GM21367 (cell line): ENCODE measurements at regions not wholly inside any gene's neighbourhood (a gene's known extent, or its start where the extent isn't known, plus 50 kb on each side); places are given as distances from the start of the nearest gene placed in this dataset.

ENCODE experiments used
- ATAC-seq: cut with Tn5 transposase; IDR thresholded peaks from one replicate; pipeline ENCODE4 v1.9.1; 2021; ENCODE audit not compliant: unreplicated experiment

DNA sequence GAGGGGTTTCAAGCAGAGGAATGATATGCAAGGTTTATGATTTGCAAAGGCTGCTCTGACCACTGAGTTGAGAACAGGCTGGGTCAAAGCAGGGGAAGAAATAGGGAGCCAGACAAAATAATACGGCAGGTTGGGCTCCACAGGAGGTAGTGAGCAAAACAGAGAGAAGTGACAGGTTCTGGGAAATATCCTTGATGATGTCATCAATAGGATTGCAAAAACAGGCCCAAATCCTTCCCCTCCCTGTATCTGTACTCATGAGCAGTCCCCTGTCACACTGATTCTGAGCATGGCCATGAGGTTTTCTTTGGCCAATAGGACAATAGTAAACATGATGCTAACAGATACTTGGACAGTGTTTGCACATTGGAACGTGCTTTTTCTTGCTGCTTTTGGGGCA, 471.8 kb upstream of the BRINP1 start:
- no peak for ATAC-seq

DNA sequence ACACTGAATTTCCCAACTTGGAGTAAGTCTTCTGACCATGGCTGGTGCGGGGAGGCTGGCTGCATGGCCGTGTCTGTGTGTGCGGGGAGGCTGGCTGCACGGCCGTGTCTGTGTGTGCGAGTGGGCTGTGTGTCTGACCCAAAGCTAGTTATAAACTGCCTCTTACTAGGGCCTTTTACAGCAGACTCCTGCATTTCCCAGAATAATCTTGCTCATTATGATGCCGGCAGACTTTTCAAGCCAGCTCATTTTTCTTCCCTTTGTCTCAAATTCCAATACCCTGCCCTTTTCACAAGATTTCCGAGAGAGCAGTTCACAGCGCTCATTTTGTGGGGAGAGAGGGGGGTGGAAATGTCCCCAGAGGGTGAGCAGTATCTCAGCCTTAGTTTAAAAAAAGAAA, 470.7 kb upstream of the BRINP1 start:
- no peak for ATAC-seq

DNA sequence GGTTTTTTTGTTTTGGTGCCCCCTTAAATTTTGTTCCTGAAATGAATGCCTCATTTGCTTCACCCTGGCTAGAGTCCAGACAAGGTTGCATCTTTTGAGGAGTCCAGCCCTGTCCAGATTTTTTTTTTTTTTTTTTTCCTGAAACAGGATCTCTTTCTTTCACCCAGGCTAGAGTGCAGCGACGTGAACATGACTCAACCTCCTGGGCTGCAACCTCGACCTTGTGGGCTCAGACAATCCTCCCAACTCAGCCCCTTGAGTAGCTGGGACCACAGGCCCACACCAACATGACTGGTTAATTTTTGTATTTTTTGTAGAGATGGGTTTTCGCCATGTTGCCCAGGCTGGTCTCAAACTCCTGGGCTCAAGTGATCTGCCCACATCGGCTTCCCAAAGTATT, 469.0 kb upstream of the BRINP1 start:
- no peak for ATAC-seq

DNA sequence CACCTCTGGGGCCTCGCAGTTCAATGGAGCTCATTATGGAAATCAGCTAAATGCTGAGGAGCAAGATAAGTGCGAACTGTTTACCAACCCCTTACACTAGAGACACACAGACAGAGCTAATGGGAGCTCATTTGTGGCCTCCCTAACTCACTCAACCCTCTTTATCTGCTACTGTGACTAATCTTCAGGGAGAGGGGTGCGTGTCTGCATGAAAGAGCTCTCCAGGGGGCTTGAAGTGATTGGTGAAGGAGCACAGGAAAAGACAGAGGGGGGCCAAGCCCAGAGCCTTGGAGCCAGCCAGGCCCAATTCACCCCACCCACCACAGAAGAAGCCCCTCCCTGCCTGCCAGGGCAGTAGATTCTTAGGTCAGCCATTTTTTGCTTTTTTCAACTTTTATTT, 466.8 kb upstream of the BRINP1 start:
- ATAC-seq = no peak

DNA sequence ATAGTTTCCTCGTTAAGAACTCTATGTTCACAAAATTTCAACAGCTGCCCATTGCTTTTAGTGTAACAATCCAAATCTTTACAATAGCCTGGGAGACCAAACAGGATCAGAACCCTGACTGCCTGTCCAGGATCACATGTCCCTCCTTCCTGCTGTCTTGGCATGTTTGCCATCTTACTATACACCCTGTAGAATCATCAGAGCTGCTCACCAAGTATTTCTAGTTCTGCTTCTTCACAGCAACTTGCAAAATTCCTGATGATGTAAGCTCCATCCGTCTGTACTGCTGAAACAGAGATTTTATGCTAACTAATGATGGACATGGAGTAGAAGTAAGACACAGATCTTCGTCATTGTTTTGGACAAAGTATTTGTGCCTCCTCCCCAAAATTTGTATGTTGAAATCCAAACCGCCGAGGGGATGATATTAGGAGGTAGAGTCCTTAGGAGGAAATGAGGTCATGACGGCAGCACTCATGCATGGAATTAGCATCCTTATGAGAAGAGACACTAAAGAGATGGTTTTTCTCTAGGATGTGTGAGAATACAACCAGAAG, 464.9 kb upstream of the BRINP1 start:
- ATAC-seq = no peak

DNA sequence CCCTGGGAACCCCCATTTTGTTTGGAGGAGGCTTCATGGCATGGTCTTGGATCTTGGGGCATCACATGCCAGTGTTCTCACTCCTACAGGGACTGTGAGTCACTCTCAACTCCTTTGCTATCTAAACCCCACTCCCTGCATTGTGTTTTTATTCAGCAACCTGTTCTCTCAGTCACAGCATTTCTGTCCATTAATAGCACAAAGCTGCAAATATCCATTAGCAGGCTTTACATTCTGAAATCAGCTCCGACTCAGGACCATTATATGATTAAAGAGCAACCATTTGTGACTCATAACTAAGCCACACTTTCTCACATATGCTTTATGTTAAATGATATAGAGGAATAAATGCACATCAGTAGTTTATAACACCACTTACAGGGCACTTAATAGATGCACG, 462.1 kb upstream of the BRINP1 start:
- no peak for ATAC-seq

DNA sequence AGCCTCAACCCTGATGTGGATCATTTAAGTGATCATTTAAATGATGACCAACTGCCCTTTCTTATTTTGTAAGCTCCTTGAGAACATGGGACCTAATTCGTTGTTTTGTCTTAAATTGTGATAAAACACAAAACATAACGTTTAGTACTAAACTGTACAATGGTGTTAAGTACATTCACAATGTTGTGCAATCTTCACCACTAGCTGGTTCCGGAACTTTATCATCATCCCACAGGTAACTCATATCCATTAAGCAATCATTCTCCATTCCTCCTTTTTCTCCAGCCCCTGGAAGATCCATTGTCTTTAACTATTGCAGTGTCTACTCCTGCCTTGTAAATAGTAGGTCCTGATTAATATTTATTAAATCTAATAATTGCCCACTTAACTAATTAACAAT, 460.5 kb upstream of the BRINP1 start:
- no peak for ATAC-seq

DNA sequence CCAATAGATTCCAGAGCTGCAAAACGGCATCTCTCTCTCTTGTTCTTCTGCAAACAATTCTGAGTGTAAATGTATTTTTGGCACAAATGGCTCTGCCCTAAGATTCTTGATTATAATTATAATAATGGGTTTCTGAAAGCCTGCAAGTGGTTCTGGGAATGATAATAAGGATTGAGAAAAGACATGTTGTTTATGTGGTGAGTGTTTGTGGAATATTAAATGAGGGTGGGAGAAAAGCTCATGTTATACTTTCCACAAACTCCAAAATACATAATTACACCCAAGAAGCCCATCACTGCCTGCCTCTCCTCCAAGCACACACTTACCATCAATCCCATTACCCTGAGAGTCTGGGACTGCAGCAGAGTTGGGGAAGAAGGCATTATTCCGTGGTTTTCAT, 460.0 kb upstream of the BRINP1 start:
- no peak for ATAC-seq

DNA sequence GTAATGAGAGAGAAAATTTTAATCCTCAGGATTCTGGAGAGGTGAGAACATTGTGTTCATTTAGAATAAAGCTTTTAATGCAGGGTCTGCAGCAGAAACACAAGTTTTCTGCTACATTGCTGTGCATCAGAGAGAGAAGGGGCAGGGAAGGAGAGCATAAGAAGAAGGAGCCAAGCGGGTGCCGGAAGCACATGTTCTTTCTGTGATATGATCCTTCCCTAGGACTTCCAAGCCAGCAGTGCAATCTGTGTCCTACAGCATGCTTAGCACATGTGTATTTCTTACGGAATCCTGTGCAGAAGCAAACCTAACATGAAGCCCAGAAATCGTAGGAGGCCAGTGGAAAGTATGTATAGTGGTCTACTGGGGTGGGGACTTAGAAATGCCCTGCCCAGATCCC, 458.3 kb upstream of the BRINP1 start:
- no peak for ATAC-seq

DNA sequence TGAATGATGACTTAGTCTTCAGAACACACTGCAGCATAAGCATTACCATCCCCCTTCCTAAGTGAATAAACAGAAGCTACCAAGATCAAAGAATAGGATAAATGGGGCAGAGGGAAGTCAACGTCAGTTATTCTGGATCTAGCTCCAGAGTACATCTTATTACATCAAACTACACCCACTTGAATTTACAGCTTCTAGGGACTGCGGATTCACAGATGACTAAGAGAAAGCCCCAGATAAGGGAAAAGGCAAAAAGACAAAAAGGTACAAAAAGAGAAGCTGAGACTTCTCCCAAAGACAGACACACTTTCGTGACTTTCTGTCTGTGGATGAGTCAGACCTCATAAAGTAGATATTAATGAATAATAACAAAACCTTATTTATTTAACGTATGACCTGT, 457.9 kb upstream of the BRINP1 start:
- no peak for ATAC-seq

DNA sequence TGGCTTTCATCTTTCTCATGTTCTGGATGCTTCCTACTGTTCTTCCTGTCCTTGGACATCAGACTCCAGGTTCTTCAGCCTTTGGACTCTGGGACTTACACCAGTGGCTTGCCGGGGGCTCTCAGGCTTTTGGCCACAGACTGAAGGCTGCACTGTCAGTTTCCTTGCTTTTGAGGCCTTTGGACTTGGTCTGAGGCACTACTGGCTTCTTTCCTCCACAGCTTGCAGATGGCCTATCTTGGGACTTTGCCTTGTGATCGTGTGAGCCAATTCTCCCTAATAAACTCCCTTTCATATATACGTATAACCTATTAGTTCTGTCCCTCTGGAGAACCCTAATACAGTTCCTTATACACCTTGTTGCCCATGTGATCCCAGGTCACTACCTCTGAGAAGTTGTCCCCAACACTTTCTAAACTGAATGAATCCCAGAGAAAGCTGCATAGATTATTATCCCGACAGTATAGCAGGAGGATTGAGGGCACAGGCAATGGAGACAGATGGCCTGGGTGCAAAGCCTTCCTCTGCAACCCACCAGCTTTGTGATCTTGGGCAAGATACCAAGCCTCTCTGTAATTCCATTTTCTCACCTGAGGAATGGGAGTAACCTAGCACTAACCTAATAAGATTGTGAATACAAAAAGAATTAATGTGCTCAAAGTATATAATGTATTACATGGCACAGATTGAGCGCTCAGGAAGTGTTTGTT, 449.6 kb upstream of the BRINP1 start:
- no peak for ATAC-seq

DNA sequence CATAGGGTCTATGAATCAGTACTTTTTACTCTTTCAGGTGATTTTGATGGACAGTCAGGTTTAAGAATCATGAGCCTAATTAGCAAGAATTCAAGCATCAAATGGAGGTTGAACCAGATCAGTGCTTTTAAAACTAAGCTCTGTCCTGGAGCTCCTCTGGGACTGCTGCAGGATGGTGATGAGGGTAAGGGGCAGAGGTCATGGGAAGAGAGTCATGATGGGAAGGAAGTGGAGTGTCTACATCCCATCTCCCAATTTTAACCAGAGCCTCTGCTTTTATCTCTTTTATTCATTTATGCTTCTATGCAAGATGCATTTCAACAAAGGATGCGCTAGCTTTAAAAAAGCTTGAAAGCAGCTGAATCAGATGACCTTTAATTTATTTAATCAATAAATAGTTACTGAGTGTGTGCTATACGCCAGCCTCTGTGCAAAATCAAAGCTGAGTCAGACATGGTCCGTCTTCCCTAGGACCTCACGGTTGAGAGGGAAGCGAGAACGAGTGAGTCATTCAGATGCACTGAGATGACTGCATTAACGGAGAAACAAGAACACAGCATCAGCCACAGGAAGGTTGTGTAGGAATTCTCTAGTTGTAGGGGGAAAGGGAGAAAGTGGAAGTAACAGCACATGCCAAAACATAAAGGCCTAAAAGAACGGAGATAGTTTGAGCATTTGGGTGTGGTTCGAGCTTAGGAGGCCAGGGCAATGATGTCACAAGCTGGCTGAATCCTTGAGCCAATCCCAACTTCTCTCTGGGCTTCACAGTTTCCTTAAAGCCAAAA, 441.6 kb upstream of the BRINP1 start:
- no peak for ATAC-seq

DNA sequence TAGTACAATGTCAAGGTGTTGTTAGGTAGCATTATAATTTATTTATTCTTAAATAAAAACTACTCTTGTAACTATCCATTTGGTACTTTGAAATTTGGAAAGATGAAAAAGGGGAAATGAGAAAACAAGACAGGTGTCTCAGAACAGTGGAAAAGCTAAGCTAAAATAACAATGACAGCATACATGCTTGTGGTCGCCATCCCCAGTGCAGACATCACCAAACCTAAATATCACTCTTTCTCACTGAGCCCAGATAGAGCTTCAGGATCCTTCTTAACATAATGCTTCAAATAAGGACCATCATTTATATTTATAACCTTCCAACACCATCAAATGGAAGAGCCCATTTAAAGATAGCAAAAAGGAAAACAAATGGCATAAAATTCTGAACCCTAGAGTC, 434.4 kb upstream of the BRINP1 start:
- no peak for ATAC-seq

DNA sequence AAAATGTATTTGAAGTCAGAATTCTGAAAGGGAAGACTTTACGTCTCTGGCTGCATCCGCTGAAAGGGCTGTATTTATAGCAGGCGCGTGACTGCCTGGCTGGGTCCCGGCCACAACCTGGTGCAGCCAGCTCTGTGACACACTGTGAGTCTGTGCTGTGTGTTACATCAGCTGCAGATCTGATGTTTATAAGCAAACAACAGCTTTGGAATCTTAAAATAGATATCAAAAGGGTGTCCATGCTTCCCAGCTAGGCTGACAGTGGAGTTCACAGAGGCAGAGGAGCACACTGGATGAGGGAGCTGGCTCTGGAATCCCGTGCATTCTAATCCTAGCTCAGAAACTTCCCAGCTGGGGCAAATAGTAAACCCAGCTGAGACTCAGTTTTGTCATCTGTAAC, 433.4 kb upstream of the BRINP1 start:
- no peak for ATAC-seq

DNA sequence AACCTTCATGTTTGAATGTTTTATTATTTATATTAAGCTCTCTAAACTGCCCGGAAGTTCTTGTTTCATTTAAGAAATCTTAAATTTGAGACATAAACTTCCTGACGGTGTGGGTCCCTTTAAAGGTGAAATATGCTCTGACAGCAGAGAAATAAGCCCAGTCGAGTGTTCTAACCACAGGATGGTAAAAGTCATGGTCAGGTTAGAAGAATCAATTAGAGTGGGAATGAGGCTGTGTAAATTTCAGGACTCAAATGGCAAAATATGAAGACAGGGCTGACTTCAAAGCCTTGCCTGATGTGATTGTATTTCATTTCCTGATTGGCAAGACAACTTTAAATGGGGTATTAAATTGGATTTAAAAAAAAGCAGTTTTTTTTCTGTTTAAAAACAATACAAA, 432.9 kb upstream of the BRINP1 start:
- ATAC-seq = no peak

DNA sequence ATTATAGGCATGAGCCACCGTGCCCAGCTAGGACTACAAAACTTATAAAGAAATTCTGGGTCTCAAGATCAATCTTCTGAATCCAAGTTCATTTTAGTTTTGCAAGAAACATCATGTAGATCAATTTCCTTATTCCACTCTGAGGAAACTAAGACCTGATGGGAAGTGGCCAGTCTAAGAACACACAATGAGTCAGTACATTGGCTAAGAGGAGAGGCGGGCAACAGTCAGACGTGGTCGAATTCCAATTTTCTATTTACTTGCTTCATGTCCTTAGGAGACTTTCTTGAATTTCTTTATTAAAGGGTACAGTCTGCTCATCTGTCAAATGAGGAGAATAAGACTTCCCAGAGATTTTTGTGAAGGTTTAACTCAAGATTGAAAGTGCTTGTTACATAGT, 432.1 kb upstream of the BRINP1 start:
- ATAC-seq = no peak

DNA sequence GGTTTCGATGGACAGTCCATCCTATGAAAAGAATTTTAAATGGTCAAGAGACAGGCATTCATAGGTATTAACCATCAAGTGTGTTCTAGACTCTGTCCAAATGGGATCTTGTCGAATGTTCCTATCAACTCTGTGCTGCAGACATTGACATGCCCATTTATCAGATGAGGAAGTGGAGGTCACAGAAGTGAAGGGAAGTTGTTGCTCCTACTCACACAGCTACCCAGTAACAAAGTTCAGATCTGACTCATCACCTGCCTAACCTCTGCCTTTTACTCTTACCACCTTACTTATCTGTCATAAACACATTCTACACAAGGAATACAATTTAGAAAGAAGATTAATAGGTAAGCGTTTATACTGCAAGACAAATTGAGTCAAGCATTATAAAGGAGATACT, 426.2 kb upstream of the BRINP1 start:
- no peak for ATAC-seq

DNA sequence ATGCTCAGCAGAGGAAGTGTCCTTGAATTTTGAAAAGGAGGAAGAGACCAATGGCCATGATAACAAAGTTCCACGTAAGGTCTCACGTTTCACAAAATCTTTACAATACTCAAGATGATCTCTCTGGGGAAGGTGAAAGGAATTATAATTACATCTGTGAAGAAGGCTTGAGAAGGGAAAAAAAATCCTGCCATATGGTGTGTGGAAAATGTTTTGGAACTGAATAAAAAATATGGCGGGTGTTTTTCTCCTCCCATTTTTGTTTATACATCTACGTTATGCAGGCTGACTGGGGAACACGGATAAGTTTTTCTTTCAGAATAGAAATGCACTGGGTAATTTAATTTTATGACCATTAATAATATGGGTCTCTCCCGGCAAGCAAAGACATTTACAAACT, 425.6 kb upstream of the BRINP1 start:
- ATAC-seq = no peak

DNA sequence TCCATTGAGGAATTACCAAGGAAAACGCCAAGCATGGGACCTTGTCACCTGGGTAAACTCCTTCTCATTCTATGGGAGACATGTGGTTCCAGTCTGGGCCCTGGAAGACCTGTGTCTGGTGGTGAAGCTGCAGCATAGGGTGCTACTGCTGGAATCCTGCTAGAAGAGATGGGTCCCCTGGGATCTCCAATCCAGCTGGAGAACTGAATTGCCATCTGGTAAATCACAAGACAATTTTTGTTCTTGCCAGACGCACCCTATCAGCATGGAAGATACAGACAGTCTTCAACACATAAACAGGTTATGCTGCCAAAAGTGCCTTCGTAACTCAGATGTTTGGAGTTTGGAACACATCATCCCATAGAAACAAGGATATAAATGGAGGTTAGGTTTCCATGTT, 424.0 kb upstream of the BRINP1 start:
- ATAC-seq = no peak

DNA sequence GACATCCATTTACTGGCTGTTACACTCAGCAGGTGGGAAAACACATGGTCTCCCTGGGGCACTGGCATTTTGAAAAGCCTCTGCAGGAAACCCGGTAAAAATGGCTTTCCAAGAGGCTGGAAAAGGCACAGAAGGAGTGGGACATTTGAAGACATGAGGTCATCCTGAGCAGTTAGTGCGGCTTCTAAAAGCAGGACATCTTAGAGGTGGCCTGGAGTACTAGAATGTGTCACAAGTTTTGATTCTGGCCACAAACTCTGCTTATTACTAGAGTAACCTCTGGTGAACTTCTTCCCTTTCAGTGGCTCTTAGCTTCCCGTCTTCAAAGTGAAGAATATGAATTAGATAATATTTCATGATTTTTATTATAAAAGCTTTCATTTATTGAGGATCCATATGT, 423.0 kb upstream of the BRINP1 start:
- no peak for ATAC-seq

DNA sequence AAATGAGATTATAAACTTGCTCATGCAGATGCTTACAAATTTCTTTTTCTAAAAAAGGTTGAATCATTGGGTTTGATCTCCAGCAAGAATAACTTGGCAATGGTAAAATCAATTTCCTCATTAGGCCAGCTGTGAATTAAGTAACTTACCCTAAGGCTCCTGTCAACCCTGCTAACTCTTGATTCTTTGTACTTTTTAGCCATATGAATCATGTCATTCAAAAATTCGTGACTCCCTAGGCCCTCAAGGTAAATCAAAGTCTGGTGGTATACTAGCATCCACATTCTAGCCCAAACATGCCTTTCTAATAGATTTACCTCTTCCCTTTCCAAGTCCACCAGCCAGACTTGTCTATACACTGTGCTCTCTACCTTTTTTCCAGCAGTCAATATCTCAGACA, 420.8 kb upstream of the BRINP1 start:
- no peak for ATAC-seq

DNA sequence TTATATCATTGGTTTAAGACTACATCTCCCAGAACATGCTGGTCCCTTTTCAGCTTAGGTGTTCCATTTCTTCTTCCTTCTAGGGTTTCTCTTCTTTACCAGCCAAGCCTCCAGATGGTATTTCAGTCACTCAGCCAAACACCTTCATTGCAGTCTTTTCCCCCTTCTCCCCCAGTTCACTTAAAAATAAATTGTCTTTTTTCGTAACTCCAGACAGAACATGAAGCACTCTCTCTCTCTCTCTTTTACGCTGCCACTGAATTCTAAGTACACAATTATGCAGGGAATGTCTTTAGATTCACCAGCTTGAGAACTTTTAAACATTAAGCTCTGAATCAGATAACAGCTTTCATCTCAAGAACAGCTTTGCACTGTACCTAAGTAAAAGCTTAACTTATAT, 419.7 kb upstream of the BRINP1 start:
- no peak for ATAC-seq

DNA sequence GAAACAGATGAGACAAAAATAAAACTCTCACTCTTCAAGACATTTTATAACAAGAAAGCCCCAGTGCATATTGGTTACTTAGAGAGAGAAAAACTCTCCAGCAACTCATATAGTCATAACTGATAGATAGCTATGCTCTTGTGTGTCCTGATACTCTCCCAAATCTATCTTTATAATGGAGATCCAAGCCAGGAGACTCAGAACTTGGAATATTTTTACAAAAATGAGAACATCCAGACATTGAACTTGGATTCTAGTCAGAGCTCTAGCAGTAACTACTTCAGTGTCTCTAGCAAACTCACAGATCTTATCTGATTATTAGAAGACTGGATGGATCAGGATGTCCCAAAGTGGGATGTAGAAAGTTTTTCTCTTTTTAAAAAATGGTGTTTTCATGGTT, 412.7 kb upstream of the BRINP1 start:
- no peak for ATAC-seq
